ENCODE measurements at regions not wholly inside any gene's neighbourhood (a gene's known extent, or its start where the extent isn't known, plus 50 kb on each side); places are given as distances from the start of the nearest gene placed in this dataset.

- TF ChIP-seq EZH2 (IDR thresholded peaks at IDR 0.05) = no peak
- no peak for TF ChIP-seq CTCF (IDR thresholded peaks at IDR 0.05)
Observed at GRCh38 chr9:2923766-2924379, 80.0 kb upstream of the PUM3 start.
